T-helper 2 cell (primary cell): ENCODE measurements at regions not wholly inside any gene's neighbourhood (a gene's known extent, or its start where the extent isn't known, plus 50 kb on each side); places are given as distances from the start of the nearest gene placed in this dataset.
"Not testable (repeated sequence)": the region's sequence is repeated elsewhere in the genome, so short reads cannot be mapped to it uniquely, and the experiment has no call there.

ENCODE experiments used
- DNase-seq, 5 experiments: peaks; one replicate each; pipeline versions ENCODE4 v3.0.0 to v3.0.0-alpha.2; 2012 to 2022

DNA sequence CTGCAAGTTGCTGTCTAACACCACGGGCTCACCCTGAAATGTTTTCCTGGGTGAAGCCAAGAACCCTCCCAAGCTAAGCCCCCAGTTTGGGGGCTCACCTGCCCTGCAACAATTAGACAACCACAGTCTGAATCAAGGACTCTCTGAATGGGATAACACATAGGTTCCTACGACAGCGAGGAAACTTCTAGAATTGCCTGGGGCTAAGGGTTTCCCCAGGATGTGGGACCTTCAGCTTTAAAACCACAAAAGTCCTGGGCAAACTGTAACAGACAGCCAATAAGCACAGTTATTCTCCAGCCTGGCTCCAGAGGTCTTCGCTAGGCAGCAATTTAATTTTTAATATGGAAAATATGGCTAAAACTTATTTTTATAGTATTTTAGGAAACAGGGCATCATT, 162.6 kb downstream of the PRKX start:
- no peak for DNase-seq

DNA sequence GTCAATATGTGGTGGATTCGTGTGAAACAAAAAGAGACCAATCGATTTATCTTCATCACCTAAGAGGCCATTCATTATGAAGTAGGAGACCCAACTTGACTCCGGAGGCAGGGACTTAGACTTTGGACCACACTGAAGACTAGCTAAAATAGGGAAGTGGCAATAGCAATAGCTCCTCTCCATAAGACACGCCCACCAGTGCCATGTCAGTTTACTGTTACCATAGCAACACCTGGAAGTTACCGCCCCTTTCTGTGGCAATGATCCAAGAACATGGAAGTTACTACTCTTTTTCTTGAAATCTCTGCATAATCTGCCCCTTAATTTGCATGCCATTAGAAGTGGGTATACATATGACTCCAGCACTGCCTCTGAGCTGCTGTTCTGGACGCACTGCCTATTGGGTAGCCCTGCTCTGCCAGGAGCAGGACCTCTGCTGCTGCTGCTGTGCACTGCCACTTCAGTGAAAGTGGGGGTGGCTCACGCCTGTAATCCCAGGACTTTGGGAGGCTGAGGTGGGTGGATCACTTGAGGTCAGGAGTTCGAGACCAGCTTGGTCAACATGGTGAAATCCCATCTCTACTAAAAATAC, 163.2 kb downstream of the PRKX start:
- no peak for DNase-seq

GRCh38 chrX:3549411-3549911, 164.0 kb downstream of the PRKX start:
- no peak for DNase-seq

- no peak for DNase-seq
These were observed 164.6 kb downstream of the PRKX start for GRCh38 chrX:3548765-3549391.

GRCh38 chrX:3545901-3546300, 167.5 kb downstream of the PRKX start:
- DNase-seq = no peak

GRCh38 chrX:3541336-3541735, 172.1 kb downstream of the PRKX start:
- DNase-seq = no peak

DNA sequence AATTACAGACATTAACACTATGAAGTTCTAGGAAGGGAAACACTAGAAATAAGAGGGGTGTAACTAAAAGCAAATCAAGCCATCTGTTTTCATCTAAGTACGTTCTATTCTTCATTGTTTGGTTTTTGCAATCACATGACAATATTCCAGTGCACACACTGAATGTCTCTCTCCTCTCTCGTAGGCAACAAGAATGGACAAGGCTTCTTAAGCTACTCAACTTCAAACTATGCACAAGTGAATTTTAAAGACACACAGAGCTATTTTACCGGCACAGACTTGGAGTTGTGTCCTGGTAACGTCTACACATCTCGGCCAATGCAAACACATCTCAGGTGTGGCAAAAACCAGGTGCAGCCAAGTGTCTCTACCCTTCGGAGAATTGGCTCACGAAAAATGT, 173.3 kb downstream of the PRKX start:
- no peak for DNase-seq

DNA sequence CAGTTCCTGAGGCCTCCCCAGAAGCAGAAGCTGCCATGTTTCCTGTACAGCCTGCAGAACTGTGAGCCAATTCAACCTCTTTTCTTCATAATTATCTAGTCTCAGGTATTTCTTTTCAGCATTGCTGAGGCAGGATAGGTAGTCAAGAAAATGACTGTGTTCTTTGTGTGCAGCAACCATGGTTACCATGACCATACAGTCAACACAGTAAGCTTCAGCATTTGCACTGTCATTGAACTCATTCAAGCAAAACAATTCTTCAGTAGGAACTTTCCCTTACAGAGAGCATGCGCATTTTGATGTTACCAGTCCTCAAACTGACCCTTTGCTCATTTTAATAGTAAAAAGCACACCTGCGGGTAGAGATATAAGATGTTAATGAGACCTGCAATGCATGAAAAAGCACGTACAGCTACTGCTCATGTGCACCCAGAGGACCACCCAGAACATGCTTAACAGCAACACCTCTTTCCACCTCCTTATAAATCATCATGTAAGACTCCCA, 180.8 kb downstream of the PRKX start:
- DNase-seq = no peak

GRCh38 chrX:3531435-3531834, 182.0 kb downstream of the PRKX start:
- DNase-seq = not testable (repeated sequence)

DNA sequence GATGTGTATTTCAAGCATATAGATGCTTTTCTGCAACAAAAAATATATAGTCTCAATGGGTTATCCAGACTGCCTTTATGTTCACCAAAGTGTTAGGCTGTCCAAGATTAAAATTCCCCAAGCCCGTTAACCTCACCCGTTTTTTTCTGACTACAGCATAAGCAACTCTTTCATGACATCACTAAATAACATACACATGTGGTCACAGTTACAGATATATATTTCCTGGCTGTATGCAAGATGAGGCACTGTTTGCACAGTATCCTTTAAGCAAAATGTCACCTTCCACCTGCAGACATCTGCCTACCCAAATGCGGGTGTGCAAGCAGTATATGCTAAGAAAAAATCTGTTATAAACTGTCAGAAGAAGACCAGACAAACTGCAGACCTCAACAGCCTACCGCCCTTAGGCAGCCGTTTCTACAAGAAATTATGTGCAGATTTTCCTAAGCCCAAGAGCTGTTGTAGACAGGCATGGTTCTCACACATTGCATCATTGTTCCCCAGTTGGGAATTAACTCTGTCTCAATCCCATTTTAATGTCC, 183.1 kb upstream of the MXRA5 start:
- no peak for DNase-seq

- DNase-seq = no peak
These were observed 181.4 kb upstream of the MXRA5 start for GRCh38 chrX:3527811-3528210.

DNA sequence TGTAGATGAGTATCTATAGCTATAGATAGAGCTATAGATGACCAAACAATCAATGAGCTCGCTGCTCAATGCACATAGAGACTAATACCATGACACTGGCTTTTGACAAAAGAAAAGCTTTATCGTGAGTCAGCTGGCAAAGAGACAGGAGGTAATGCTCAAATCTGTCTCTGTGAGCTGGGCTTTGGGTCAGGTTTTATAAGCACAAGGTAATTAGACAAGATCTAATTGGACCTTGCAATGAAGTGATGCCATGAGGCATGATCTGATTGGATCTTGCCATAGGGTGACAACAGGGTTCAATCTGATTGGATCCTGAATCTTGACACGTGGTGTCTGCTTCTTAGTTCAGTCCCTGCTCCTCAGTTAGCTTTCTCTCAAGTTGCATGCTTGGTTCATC, 180.7 kb upstream of the MXRA5 start:
- DNase-seq = no peak

- DNase-seq = no peak
These were observed 180.3 kb upstream of the MXRA5 start for GRCh38 chrX:3526731-3527130.

DNA sequence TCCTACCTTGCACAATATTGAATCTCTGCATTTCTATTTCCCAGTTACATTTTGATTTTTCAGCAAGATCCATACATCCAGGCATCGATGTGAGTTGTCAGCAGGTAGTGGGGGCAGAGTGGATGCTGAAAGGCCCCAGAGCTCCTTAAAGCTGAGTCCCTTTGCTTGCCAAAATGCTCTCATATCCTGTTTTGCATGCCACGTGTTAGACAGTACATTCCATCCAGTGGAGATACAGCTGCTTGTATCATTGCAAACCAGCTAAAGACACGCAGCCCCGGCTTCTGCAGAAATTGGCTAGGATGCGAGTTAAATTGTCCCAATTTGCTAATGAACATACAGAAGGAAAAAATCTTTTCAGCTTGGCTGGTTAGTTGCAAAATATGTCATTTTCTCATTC, 179.6 kb upstream of the MXRA5 start:
- DNase-seq = no peak

- no peak for DNase-seq
These were observed 175.7 kb upstream of the MXRA5 start for GRCh38 chrX:3522101-3522650.

DNA sequence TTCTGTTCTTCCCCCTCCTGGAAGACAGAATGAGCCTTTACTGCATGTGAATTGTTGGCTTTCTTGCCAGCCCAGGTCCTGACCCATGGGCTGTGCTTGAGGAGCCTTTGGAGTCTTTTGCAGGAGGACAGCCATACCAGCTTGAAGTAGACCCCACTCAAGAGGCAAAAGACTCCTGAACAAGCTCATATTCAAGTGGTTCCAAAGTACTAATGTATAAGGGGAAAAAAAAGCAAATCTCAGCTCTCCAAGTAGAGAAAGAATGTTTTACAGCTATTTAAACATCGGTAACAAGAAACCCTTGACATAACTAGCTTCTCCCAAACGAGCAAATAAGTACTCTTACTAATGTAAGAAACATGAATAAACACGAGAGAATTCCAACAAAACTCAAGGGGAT, 174.9 kb upstream of the MXRA5 start:
- no peak for DNase-seq

DNA sequence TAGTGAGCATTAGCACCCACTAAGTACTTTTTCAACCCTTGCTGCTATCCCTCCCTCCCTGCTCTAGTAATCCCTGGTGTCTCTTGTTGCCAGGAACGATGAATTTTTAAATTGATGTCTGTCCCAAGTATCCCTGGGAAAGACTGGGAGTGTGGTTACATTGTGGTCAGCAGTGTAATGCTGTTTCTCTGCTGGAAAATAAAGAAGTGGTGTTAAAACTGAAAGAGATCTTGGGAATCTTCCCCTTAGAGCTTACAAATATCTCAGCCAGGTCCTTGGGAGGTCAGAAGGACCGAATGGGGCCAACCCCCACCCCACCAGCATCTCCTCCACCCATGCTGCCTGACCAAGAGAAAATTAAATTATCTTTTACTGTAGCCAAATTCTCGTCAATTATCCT, 174.5 kb upstream of the MXRA5 start:
- DNase-seq = no peak

- no peak for DNase-seq
These were observed 174.0 kb upstream of the MXRA5 start for GRCh38 chrX:3520458-3520857.

GRCh38 chrX:3519384-3519783, 172.9 kb upstream of the MXRA5 start:
- DNase-seq = not testable (repeated sequence)

DNA sequence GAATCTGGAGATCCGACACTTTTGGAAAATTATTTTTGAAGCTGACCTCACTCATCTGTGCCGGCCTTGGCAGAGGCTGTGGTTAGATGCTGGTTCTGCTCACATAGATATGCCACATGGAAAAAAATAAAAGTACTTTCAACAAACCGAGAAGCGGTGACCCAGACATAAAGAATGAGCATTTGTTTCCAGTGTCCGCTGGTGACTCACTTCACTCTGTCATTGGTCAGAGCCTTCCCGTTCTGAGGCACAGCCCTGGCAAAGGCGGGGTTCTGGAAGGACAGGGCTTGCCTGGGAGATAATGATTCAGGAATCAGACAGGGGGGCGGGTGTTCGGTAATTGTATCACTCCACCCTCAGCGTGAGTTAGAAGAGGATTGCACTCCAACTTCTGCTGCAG, 172.4 kb upstream of the MXRA5 start:
- no peak for DNase-seq

GRCh38 chrX:3516051-3516541, 169.6 kb upstream of the MXRA5 start:
- DNase-seq = no peak

- DNase-seq = no peak
These were observed 168.5 kb upstream of the MXRA5 start for GRCh38 chrX:3514996-3515395.

GRCh38 chrX:3512150-3512549, 165.7 kb upstream of the MXRA5 start:
- DNase-seq = not testable (repeated sequence)

DNA sequence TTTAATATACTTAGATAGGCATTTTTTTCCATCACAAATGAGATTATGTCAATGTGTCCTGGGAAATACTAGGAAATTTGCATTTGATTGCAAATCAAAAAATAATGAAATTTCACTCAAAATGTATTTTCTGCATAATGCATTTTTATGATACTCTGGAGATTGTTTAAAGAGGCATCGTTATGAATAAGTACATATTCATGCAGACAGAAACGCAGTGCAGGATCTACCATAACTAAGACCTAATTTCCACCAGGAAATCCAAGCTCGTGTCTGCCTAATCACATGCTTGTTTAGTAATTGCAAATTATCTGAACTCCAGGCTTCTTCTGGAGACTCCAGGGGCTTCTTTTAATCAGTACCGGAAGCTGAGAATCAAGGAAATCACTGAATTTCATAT, 163.5 kb upstream of the MXRA5 start:
- DNase-seq = no peak
